ENCODE measurements at regions not wholly inside any gene's neighbourhood (a gene's known extent, or its start where the extent isn't known, plus 50 kb on each side); places are given as distances from the start of the nearest gene placed in this dataset.

- TF ChIP-seq CTCF (IDR thresholded peaks at IDR 0.05; ENCODE audit: insufficient read depth, low read depth, low read length) (no peak), EZH2 (IDR thresholded peaks at IDR 0.05; ENCODE audit: insufficient read depth, low read length) (no peak)
Measured at GRCh38 chr7:67731704-67732103, 735.1 kb downstream of the TYW1 start.

Measured in astrocyte (in vitro differentiated cells and primary cell).